GM12878 (cell line): ENCODE measurements at regions not wholly inside any gene's neighbourhood (a gene's known extent, or its start where the extent isn't known, plus 50 kb on each side); places are given as distances from the start of the nearest gene placed in this dataset.

Source experiments
- EP300 ChIP-seq, 2 experiments: fragments of 150-350 bp in 1 of 2; IDR thresholded peaks; 2 replicates each; pipeline ENCODE4 v1.6.1; 2011 to 2012; ENCODE audit warnings: low read depth in 2 of 2, low read length in 2 of 2, borderline replicate concordance in 1 of 2, improper control_type of control experiment in 1 of 2, inconsistent platforms in 1 of 2; ENCODE audit not compliant: control insufficient read depth in 1 of 2
- EZH2 ChIP-seq: IDR thresholded peaks from 2 replicates; pipeline ENCODE4 v1.6.1; 2012; ENCODE audit warnings: low read depth, mild to moderate bottlenecking, control low read depth, inconsistent platforms, low read length, borderline replicate concordance; ENCODE audit not compliant: control insufficient read depth
- FOXK2 ChIP-seq: fragments of 450-650 bp; IDR thresholded peaks from 2 replicates; pipeline ENCODE4 v1.6.1; 2017; ENCODE audit warnings: mild to moderate bottlenecking, moderate library complexity
- NR2C1 ChIP-seq: fragments of 450-650 bp; IDR thresholded peaks from 2 replicates; pipeline ENCODE4 v1.6.1; 2017; ENCODE audit warnings: antibody characterized with exemption, mild to moderate bottlenecking, moderate library complexity
- RAD51 ChIP-seq: fragments of 450-650 bp; IDR thresholded peaks from 2 replicates; pipeline ENCODE4 v1.6.1; 2016; ENCODE audit warnings: moderate library complexity, mild to moderate bottlenecking, inconsistent platforms
- STAT1 ChIP-seq: fragments of 450-650 bp; conservative IDR thresholded peaks from 2 replicates; pipeline ENCODE4 v1.6.1; 2014; ENCODE audit warnings: antibody characterized with exemption, mild to moderate bottlenecking
- ZZZ3 ChIP-seq: IDR thresholded peaks from 2 replicates; pipeline ENCODE4 v1.6.1; 2011; ENCODE audit warnings: low read depth; ENCODE audit not compliant: control insufficient read depth, insufficient read length
- TF ChIP-seq, protein P1 (sequence below), 3 experiments: IDR thresholded peaks in 2 of 3; conservative IDR thresholded peaks in 1 of 3; 2 replicates each; pipeline ENCODE4 v1.5.1; 2011; ENCODE audit warnings: low read depth in 3 of 3, low read length in 3 of 3, mild to moderate bottlenecking in 3 of 3, control low read depth in 2 of 3, moderate library complexity in 2 of 3, inconsistent platforms in 1 of 3, mixed read lengths in 1 of 3; ENCODE audit not compliant: control insufficient read depth in 2 of 3, insufficient read depth in 1 of 3; ENCODE audit errors: extremely low read depth in 1 of 3

DNA sequence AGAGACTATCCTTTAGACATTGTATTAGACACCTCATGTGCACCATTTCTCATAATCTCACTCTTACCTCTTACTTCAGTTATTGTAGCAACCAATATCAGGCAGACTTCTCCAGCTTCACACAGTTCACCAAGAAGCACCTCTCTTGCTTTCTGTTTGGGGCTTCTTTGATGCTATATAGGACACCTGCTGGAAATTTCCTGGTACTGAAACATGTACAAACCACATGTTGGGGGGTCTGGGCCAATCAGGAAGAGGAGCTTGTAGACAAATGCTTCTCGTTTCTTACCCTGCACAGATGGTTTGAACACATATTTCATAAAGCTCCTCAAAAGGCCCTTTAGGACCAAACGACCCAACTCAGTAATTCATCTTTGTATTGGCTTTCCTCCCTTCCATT, 212.1 kb downstream of the IZUMO3 start:
- TF ChIP-seq, protein P1, sequence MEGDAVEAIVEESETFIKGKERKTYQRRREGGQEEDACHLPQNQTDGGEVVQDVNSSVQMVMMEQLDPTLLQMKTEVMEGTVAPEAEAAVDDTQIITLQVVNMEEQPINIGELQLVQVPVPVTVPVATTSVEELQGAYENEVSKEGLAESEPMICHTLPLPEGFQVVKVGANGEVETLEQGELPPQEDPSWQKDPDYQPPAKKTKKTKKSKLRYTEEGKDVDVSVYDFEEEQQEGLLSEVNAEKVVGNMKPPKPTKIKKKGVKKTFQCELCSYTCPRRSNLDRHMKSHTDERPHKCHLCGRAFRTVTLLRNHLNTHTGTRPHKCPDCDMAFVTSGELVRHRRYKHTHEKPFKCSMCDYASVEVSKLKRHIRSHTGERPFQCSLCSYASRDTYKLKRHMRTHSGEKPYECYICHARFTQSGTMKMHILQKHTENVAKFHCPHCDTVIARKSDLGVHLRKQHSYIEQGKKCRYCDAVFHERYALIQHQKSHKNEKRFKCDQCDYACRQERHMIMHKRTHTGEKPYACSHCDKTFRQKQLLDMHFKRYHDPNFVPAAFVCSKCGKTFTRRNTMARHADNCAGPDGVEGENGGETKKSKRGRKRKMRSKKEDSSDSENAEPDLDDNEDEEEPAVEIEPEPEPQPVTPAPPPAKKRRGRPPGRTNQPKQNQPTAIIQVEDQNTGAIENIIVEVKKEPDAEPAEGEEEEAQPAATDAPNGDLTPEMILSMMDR (IDR thresholded peaks at IDR 0.05 in 2 of 3, conservative IDR thresholded peaks at IDR 0.05 in 1 of 3; ENCODE audit: control insufficient read depth in 2 of 3, extremely low read depth in 1 of 3, insufficient read depth in 1 of 3, low read depth in 3 of 3, low read length in 3 of 3), result no peak
- TF ChIP-seq EP300 (IDR thresholded peaks at IDR 0.05; ENCODE audit: borderline replicate concordance in 1 of 2, control insufficient read depth in 1 of 2, low read depth in 2 of 2, low read length in 2 of 2), result no peak
- no peak for TF ChIP-seq EZH2
- no peak for TF ChIP-seq ZZZ3
- no peak for TF ChIP-seq FOXK2
- no peak for TF ChIP-seq STAT1
- TF ChIP-seq RAD51, result no peak
- TF ChIP-seq NR2C1, result no peak
